Stomach (tissue), 8 donors: ENCODE measurements at regions not wholly inside any gene's neighbourhood (a gene's known extent, or its start where the extent isn't known, plus 50 kb on each side); places are given as distances from the start of the nearest gene placed in this dataset.

Source experiments
- DNase-seq, 2 donors: peaks; one replicate each; pipeline versions ENCODE4 v3.0.0 to v3.0.0-alpha.2; 2013 to 2019
- H3K27ac ChIP-seq, 5 donors: fragments of 200-600 bp in 4 of 5; sonication (generic) in 4 of 5; one replicate each; pipeline ENCODE4 v1.5.1; 2013 to 2019; ENCODE audit warnings: mild to moderate bottlenecking in 1 of 5, moderate library complexity in 1 of 5
- H3K27me3 ChIP-seq, 3 donors: fragments of 200-600 bp; sonication (generic); one replicate each; pipeline ENCODE4 v1.5.1; 2017 to 2019; ENCODE audit warnings: mixed run types in 1 of 3
- H3K36me3 ChIP-seq, 4 donors: fragments of 200-600 bp; sonication (generic); 1 replicate in 3 of 4; 2 replicates in 1 of 4; pipeline ENCODE4 v1.5.1; 2016 to 2019
- H3K4me1 ChIP-seq, 4 donors: fragments of 200-600 bp; sonication (generic); one replicate each; pipeline ENCODE4 v1.5.1; 2016 to 2019
- H3K4me3 ChIP-seq, 4 donors: fragments of 200-600 bp; sonication (generic) in 3 of 4; one replicate each; pipeline ENCODE4 v1.5.1; 2016 to 2019; ENCODE audit warnings: mild to moderate bottlenecking in 1 of 4
- H3K9me3 ChIP-seq, 4 donors: fragments of 200-600 bp; sonication (generic); one replicate each; pipeline ENCODE4 v1.5.1; 2016 to 2019
- EP300 ChIP-seq: sonication (generic); formaldehyde crosslinking; IDR thresholded peaks from one replicate; pipeline ENCODE4 v1.6.1; 2017; ENCODE audit warnings: antibody characterized with exemption
- POLR2A ChIP-seq, 4 donors: fragments of 450-650 bp; IDR thresholded peaks; one replicate each; pipeline ENCODE4 v1.6.1; 2016; ENCODE audit warnings: antibody characterized with exemption in 4 of 4, control low read depth in 2 of 4, mild to moderate bottlenecking in 1 of 4, moderate library complexity in 1 of 4
- POLR2AphosphoS5 ChIP-seq, 3 donors: sonication (generic); formaldehyde crosslinking; IDR thresholded peaks; one replicate each; pipeline ENCODE4 v1.6.1; 2016; ENCODE audit warnings: antibody characterized with exemption in 3 of 3
- WGBS, 5 donors: extraction: QIAGEN DNeasy Blood & Tissue Kit in 3 of 5; methylation state at CpG; one replicate each; pipeline versions ENCODE4 v1.1.5 to v1.1.7; 2013 to 2018; 5-methylcytosine and 5-hydroxymethylcytosine counted together
- intact Hi-C: fragments of 100-400 bp; cut with DNase I; formaldehyde crosslinking; loops from one replicate; pipeline ENCODE4 v1.15.1; 2023; ENCODE audit warnings: low total_unique reads
- TF ChIP-seq, protein P1 (sequence below), 7 experiments: fragments of 450-650 bp in 4 of 7; fragments of 200-600 bp in 3 of 7; sonication (generic) in 3 of 7; IDR thresholded peaks; one replicate each; pipeline ENCODE4 v1.5.1; 2016 to 2019; ENCODE audit warnings: antibody characterized with exemption in 7 of 7, control low read depth in 2 of 7, mild to moderate bottlenecking in 1 of 7
- donor health status: healthy with polysubstance abuse.
- donor health status: Bipolar disorder and iron deficiency.
- donor health status: healthy.

- no peak overlapping the region for H3K4me3 ChIP-seq
- no peaks in the 10 kb centered on the region for H3K27me3 ChIP-seq
- no peak overlapping the region for H3K27ac ChIP-seq
- DNase-seq, result no peak
- TF ChIP-seq, protein P1, sequence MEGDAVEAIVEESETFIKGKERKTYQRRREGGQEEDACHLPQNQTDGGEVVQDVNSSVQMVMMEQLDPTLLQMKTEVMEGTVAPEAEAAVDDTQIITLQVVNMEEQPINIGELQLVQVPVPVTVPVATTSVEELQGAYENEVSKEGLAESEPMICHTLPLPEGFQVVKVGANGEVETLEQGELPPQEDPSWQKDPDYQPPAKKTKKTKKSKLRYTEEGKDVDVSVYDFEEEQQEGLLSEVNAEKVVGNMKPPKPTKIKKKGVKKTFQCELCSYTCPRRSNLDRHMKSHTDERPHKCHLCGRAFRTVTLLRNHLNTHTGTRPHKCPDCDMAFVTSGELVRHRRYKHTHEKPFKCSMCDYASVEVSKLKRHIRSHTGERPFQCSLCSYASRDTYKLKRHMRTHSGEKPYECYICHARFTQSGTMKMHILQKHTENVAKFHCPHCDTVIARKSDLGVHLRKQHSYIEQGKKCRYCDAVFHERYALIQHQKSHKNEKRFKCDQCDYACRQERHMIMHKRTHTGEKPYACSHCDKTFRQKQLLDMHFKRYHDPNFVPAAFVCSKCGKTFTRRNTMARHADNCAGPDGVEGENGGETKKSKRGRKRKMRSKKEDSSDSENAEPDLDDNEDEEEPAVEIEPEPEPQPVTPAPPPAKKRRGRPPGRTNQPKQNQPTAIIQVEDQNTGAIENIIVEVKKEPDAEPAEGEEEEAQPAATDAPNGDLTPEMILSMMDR (IDR thresholded peaks at IDR 0.05), result no peak
- TF ChIP-seq POLR2A (IDR thresholded peaks at IDR 0.05), result no peak
- TF ChIP-seq POLR2AphosphoS5 (IDR thresholded peaks at IDR 0.05), result no peak
- TF ChIP-seq EP300, result no peak
- H3K36me3 ChIP-seq, result no peaks in the 10 kb centered on the region
- intact Hi-C loops, result no loop called here
- H3K4me1 ChIP-seq, result no peaks in the 10 kb centered on the region
- no peaks in the 10 kb centered on the region for H3K9me3 ChIP-seq
These were observed 328.2 kb upstream of the NR3C2 start for GRCh38 chr4:148770377-148770776.

DNA sequence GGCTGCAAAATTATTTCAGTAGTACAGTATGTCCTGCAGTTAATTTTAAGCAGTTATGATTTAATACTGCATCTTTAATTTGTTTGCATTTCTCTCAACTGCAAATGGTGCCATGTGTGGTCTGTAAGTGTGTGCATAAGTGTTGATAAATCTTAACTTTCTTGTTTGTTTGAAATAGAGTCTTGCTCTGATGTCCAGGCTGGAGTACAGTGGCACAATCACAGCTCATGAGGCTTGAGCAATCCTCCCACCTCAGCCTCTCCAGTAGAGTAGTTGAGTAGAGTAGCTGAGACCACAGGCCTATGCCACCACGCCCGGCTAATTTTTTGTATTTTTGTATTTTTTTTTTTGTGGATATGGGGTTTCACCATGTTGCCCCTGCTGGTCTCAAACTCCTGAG lies 322.5 kb upstream of the NR3C2 start:
- no peak overlapping the region for H3K4me3 ChIP-seq
- intact Hi-C loops, result no loop called here
- peaks cover 4 to 23% (median 8%) of the 10 kb centered on the region in 4 donors for H3K9me3 ChIP-seq
- no peak overlapping the region for H3K27ac ChIP-seq
- no peak for DNase-seq
- no peaks in the 10 kb centered on the region for H3K27me3 ChIP-seq
- TF ChIP-seq POLR2A (IDR thresholded peaks at IDR 0.05), result no peak
- WGBS, 5 donors, result 37 to 95% (median 70%) methylated on average over 2 of the region's 2 CpGs
- H3K4me1 ChIP-seq, result no peaks in the 10 kb centered on the region
- no peaks in the 10 kb centered on the region for H3K36me3 ChIP-seq

DNA sequence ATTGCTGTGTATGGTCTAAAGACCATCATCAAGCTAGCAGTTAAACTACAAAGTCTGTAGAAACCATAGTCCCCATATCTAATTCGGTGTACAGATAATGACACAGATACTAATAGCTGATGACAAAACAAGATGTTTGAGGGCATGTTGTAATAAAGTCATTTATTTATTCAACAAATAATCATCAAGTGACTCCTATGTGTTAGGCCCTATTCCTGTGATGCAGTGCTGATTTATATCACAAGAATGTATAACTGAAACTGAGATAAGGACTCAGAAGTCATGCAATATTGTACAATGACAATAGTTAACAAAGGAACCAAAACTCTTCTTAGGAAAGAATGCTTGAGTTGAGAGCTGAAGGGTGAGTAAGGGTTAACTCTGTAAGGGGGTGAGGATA lies 315.0 kb upstream of the NR3C2 start:
- H3K27me3 ChIP-seq, result no peaks in the 10 kb centered on the region
- TF ChIP-seq, protein P1 (IDR thresholded peaks at IDR 0.05), result no peak
- TF ChIP-seq POLR2A (IDR thresholded peaks at IDR 0.05), result no peak
- TF ChIP-seq POLR2AphosphoS5 (IDR thresholded peaks at IDR 0.05), result no peak
- no peak for TF ChIP-seq EP300
- no peak overlapping the region for H3K4me3 ChIP-seq
- no peak overlapping the region for H3K27ac ChIP-seq
- H3K4me1 ChIP-seq, result no peaks in the 10 kb centered on the region
- intact Hi-C loops, result no loop called here
- WGBS, 5 donors, result 74 to 94% (median 81%) methylated on average over 1 of the region's 1 CpG
- DNase-seq, result no peak
- H3K9me3 ChIP-seq, result peaks cover 4 to 19% (median 7%) of the 10 kb centered on the region in 4 donors
- no peaks in the 10 kb centered on the region for H3K36me3 ChIP-seq

DNA sequence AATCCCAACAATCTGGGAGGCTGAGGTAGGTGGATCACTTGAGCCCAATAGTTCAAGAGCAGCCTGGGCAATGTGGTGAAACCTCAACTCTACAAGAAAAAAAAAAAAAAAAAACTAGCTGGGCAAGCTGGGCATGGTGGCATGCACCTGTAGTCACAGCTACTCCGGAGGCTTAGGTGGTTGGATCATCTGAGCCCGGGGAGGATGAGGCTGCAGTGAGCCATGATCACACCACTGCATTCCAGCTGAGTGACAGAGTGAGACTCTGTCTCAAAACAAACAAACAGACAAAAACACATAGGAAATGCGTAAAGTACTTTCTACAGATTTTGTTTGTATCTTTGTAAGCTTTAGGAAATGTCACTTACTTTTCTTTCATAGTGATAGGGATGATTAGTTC lies 307.2 kb upstream of the NR3C2 start:
- no peak for TF ChIP-seq POLR2A (IDR thresholded peaks at IDR 0.05)
- TF ChIP-seq, protein P1 (IDR thresholded peaks at IDR 0.05), result no peak
- no peak for TF ChIP-seq EP300
- TF ChIP-seq POLR2AphosphoS5 (IDR thresholded peaks at IDR 0.05), result no peak
- Histone ChIP-seq H3K4me1 (no peaks in the 10 kb centered on the region), H3K27me3 (no peaks in the 10 kb centered on the region), H3K4me3 (no peak overlapping the region), H3K36me3 (no peaks in the 10 kb centered on the region), H3K27ac (no peak overlapping the region), H3K9me3 (no peaks in the 10 kb centered on the region)
- DNase-seq, result no peak
- 70 to 90% (median 83%) methylated on average over 3 of the region's 3 CpGs for WGBS, 5 donors
- intact Hi-C loops, result no loop called here

DNA sequence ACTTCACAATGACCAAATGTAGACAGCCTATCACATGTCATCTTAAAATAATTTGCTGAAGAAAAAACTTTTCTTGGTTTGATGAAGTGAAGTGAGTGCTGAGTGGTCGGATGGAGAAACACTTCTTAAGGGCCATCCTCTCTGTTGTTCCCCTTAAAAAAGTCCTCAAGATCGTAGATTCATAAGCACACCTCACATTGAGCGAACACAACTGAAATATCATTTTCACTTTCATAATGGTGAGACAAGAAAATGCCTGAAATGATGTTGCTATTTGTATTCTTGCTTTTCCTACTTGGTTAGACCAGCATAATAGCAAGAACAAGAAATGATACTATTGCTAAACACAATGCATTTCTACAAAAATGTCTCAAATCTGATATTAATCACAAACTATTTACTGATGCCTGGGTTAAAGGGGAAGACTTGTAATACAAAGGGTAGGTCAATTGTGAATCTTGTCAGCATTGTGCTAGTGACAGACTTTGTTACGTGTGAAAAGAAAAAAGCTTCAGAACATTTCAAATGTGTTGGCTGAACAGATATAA lies 305.6 kb upstream of the NR3C2 start:
- intact Hi-C loops, result no loop called here

More for the DNA sequence above, 305.6 kb upstream of the NR3C2 start:
- no peaks in the 10 kb centered on the region for H3K9me3 ChIP-seq
- no peak for DNase-seq
- H3K4me3 ChIP-seq, result no peak overlapping the region
- no peaks in the 10 kb centered on the region for H3K4me1 ChIP-seq
- TF ChIP-seq POLR2AphosphoS5 (IDR thresholded peaks at IDR 0.05) (no peak), EP300 (no peak), POLR2A (IDR thresholded peaks at IDR 0.05) (no peak)
- TF ChIP-seq, protein P1 (IDR thresholded peaks at IDR 0.05), result no peak
- no peaks in the 10 kb centered on the region for H3K36me3 ChIP-seq
- WGBS, 5 donors, result 45 to 76% (median 65%) methylated on average over 4 of the region's 4 CpGs
- no peak overlapping the region for H3K27ac ChIP-seq
- H3K27me3 ChIP-seq, result no peaks in the 10 kb centered on the region
